Panc1 (cell line): ENCODE measurements at regions not wholly inside any gene's neighbourhood (a gene's known extent, or its start where the extent isn't known, plus 50 kb on each side); places are given as distances from the start of the nearest gene placed in this dataset.

Experiments
- TF ChIP-seq, protein P1 (sequence below): fragments of 450-650 bp; IDR thresholded peaks from 2 replicates; pipeline ENCODE4 v1.5.1; 2017; ENCODE audit warnings: mild to moderate bottlenecking
- TF ChIP-seq, protein P2 (sequence below), 2 experiments: IDR thresholded peaks; 2 replicates each; pipeline ENCODE4 v1.6.1; 2011 to 2012; ENCODE audit warnings: low read depth in 2 of 2, control low read depth in 1 of 2, low read length in 1 of 2, mild to moderate bottlenecking in 1 of 2, moderate library complexity in 1 of 2; ENCODE audit not compliant: insufficient read depth in 1 of 2

DNA sequence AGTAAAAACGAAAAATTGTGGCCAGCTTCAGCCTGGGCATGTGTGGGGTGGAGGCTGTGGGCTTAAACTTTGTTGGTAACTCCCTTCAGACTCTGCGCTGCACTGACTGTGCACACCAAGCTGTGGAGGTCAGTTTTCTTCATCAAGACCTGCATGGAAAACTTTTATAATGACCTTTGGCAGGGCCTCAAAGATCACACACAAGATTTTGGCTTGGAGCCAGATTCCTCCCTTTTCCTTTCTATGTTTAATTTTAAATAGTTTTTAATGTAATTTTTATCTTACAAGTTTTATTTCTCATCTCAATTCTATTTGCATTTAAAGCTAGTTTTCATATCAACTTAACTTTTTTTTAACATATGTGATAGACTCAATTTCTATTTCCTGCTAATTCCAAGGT, 1211.1 kb upstream of the CDH18 start:
- TF ChIP-seq, protein P1, sequence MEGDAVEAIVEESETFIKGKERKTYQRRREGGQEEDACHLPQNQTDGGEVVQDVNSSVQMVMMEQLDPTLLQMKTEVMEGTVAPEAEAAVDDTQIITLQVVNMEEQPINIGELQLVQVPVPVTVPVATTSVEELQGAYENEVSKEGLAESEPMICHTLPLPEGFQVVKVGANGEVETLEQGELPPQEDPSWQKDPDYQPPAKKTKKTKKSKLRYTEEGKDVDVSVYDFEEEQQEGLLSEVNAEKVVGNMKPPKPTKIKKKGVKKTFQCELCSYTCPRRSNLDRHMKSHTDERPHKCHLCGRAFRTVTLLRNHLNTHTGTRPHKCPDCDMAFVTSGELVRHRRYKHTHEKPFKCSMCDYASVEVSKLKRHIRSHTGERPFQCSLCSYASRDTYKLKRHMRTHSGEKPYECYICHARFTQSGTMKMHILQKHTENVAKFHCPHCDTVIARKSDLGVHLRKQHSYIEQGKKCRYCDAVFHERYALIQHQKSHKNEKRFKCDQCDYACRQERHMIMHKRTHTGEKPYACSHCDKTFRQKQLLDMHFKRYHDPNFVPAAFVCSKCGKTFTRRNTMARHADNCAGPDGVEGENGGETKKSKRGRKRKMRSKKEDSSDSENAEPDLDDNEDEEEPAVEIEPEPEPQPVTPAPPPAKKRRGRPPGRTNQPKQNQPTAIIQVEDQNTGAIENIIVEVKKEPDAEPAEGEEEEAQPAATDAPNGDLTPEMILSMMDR = no peak
- TF ChIP-seq, protein P2, sequence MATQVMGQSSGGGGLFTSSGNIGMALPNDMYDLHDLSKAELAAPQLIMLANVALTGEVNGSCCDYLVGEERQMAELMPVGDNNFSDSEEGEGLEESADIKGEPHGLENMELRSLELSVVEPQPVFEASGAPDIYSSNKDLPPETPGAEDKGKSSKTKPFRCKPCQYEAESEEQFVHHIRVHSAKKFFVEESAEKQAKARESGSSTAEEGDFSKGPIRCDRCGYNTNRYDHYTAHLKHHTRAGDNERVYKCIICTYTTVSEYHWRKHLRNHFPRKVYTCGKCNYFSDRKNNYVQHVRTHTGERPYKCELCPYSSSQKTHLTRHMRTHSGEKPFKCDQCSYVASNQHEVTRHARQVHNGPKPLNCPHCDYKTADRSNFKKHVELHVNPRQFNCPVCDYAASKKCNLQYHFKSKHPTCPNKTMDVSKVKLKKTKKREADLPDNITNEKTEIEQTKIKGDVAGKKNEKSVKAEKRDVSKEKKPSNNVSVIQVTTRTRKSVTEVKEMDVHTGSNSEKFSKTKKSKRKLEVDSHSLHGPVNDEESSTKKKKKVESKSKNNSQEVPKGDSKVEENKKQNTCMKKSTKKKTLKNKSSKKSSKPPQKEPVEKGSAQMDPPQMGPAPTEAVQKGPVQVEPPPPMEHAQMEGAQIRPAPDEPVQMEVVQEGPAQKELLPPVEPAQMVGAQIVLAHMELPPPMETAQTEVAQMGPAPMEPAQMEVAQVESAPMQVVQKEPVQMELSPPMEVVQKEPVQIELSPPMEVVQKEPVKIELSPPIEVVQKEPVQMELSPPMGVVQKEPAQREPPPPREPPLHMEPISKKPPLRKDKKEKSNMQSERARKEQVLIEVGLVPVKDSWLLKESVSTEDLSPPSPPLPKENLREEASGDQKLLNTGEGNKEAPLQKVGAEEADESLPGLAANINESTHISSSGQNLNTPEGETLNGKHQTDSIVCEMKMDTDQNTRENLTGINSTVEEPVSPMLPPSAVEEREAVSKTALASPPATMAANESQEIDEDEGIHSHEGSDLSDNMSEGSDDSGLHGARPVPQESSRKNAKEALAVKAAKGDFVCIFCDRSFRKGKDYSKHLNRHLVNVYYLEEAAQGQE (IDR thresholded peaks at IDR 0.05; ENCODE audit: insufficient read depth in 1 of 2, low read depth in 2 of 2, low read length in 1 of 2) = no peak
